Peyer's patch (tissue), 4 donors: ENCODE measurements at regions not wholly inside any gene's neighbourhood (a gene's known extent, or its start where the extent isn't known, plus 50 kb on each side); places are given as distances from the start of the nearest gene placed in this dataset.
"Not testable (repeated sequence)": the region's sequence is repeated elsewhere in the genome, so short reads cannot be mapped to it uniquely, and the experiment has no call there.

Experiments
- POLR2A ChIP-seq, 2 donors: fragments of 450-650 bp; IDR thresholded peaks; one replicate each; pipeline ENCODE4 v1.5.1; 2017; ENCODE audit warnings: antibody characterized with exemption in 2 of 2, mild to moderate bottlenecking in 2 of 2, moderate library complexity in 2 of 2
- TF ChIP-seq, protein P1 (sequence below), 6 experiments: fragments of 450-650 bp in 4 of 6; fragments of 200-600 bp in 2 of 6; sonication (generic) in 1 of 6; IDR thresholded peaks; one replicate each; pipeline ENCODE4 v1.5.1; 2017 to 2019; ENCODE audit warnings: antibody characterized with exemption in 6 of 6, mild to moderate bottlenecking in 3 of 6, moderate library complexity in 1 of 6

DNA sequence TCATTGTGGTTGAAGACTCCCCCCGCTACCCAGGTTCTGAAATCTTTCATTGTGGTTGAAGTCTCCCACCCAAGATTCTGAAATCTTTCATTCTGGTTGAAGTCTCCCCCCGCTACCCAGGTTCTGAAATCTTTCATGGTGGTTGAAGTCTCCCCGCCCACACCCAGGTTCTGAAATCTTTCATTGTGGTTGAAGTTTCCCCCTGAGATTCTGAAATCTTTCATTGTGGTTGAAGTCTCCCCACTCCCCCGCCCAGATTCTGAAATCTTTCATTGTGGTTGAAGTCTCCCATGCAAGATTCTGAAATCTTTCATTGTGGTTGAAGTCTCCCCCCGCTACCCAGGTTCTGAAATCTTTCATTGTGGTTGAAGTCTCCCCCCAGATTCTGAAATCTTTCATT, 916.0 kb downstream of the BRD1 start:
- TF ChIP-seq, protein P1, sequence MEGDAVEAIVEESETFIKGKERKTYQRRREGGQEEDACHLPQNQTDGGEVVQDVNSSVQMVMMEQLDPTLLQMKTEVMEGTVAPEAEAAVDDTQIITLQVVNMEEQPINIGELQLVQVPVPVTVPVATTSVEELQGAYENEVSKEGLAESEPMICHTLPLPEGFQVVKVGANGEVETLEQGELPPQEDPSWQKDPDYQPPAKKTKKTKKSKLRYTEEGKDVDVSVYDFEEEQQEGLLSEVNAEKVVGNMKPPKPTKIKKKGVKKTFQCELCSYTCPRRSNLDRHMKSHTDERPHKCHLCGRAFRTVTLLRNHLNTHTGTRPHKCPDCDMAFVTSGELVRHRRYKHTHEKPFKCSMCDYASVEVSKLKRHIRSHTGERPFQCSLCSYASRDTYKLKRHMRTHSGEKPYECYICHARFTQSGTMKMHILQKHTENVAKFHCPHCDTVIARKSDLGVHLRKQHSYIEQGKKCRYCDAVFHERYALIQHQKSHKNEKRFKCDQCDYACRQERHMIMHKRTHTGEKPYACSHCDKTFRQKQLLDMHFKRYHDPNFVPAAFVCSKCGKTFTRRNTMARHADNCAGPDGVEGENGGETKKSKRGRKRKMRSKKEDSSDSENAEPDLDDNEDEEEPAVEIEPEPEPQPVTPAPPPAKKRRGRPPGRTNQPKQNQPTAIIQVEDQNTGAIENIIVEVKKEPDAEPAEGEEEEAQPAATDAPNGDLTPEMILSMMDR (IDR thresholded peaks at IDR 0.05): not testable (repeated sequence)
- TF ChIP-seq POLR2A (IDR thresholded peaks at IDR 0.05): not testable (repeated sequence)
